GM18870 (cell line): ENCODE measurements at regions not wholly inside any gene's neighbourhood (a gene's known extent, or its start where the extent isn't known, plus 50 kb on each side); places are given as distances from the start of the nearest gene placed in this dataset.
"Not testable (repeated sequence)": the region's sequence is repeated elsewhere in the genome, so short reads cannot be mapped to it uniquely, and the experiment has no call there.

Experiments used
- ATAC-seq: cut with Tn5 transposase; IDR thresholded peaks from one replicate; pipeline ENCODE4 v1.9.1; 2021; ENCODE audit warnings: moderate library complexity; ENCODE audit not compliant: unreplicated experiment

- no peak for ATAC-seq
Measured at GRCh38 chr4:52483186-52483890, 175.8 kb downstream of the USP46 start.

- no peak for ATAC-seq
Measured at GRCh38 chr4:52507774-52508173, 151.3 kb downstream of the USP46 start.

GRCh38 chr4:52510939-52511565 lies 148.0 kb downstream of the USP46 start:
- no peak for ATAC-seq

DNA sequence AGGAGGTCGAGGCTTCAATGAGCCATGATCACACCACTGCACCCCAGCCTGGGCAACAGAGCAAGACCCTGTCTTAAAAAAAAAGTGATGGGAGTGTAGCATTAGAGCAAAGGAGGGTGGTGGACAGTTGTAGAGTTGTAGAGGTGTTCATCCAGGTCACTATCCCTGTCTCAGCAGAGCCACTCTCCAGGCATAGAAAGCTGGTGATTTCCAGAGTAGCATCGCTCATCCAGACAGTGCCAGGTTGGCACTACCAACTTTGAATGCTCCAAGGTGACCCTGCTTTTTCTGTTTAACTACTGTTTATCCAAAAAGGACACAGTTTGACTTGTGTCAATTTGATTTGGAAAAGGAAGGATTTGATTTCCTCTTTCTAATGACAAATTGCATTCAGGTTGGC lies 147.3 kb downstream of the USP46 start:
- ATAC-seq, result no peak

- no peak for ATAC-seq
Measured at GRCh38 chr4:52512291-52512690, 146.8 kb downstream of the USP46 start.

- ATAC-seq, result not testable (repeated sequence)
Measured at GRCh38 chr4:52522093-52522492, 137.0 kb downstream of the USP46 start.

DNA sequence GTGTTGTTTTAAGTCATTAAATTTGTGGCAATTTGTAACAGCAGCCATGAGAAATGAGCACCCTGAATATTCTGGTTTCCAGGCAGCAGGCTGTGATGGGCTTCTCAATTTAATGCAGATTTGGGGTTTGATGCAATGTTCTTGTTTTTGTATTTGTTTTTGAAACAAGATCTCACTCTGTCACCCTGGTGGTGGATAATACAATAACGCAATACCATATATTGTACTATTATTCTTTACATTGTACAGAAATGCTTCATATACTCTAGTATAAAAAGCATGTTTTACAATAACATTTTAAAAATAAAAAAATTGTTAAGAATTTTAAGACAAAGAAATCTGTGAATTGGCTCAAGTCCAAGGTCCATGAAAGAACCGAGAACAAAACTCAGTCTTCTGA lies 129.1 kb downstream of the USP46 start:
- ATAC-seq, result no peak

- ATAC-seq, result no peak
Measured at GRCh38 chr4:52535793-52536192, 123.3 kb downstream of the USP46 start.
